KMS-11 (cell line): ENCODE measurements at regions not wholly inside any gene's neighbourhood (a gene's known extent, or its start where the extent isn't known, plus 50 kb on each side); places are given as distances from the start of the nearest gene placed in this dataset.

Experiments used
- H2AFZ ChIP-seq: fragments of 200-600 bp; sonication (generic); 2 replicates; pipeline ENCODE4 v1.6.1; 2016; ENCODE audit warnings: antibody characterized with exemption, mixed run types, low read depth
- H3K27ac ChIP-seq: fragments of 200-600 bp; sonication (generic); 2 replicates; pipeline ENCODE4 v1.6.1; 2016; ENCODE audit warnings: mild to moderate bottlenecking, mixed run types
- H3K27me3 ChIP-seq: fragments of 200-600 bp; sonication (generic); 2 replicates; pipeline ENCODE4 v1.6.1; 2017; ENCODE audit warnings: mild to moderate bottlenecking, low read depth, mixed run types, moderate library complexity; ENCODE audit not compliant: insufficient read depth
- H3K36me3 ChIP-seq: fragments of 200-600 bp; sonication (generic); 2 replicates; pipeline ENCODE4 v1.6.1; 2017; ENCODE audit warnings: mild to moderate bottlenecking, mixed run types; ENCODE audit not compliant: insufficient read depth
- H3K4me1 ChIP-seq: fragments of 200-600 bp; sonication (generic); 2 replicates; pipeline ENCODE4 v1.6.1; 2016; ENCODE audit warnings: mild to moderate bottlenecking, low read depth, mixed run types; ENCODE audit not compliant: poor library complexity, severe bottlenecking
- H3K4me2 ChIP-seq: fragments of 200-600 bp; sonication (generic); 2 replicates; pipeline ENCODE4 v1.7.0; 2016; ENCODE audit warnings: mild to moderate bottlenecking, mixed run types
- H3K4me3 ChIP-seq: fragments of 200-600 bp; sonication (generic); IDR thresholded peaks from 2 replicates; pipeline ENCODE4 v1.6.1; 2017; ENCODE audit warnings: low read depth, low read length, mixed read lengths; ENCODE audit not compliant: insufficient read depth
- H3K79me2 ChIP-seq: fragments of 200-600 bp; sonication (generic); 2 replicates; pipeline ENCODE4 v1.6.1; 2016; ENCODE audit warnings: low read depth, mixed run types; ENCODE audit not compliant: insufficient read depth
- H3K9ac ChIP-seq: fragments of 200-600 bp; sonication (generic); 2 replicates; pipeline ENCODE4 v1.6.1; 2016; ENCODE audit warnings: mild to moderate bottlenecking, mixed run types
- H4K20me1 ChIP-seq: fragments of 200-600 bp; sonication (generic); 2 replicates; pipeline ENCODE4 v1.6.1; 2016; ENCODE audit warnings: mild to moderate bottlenecking, mixed run types; ENCODE audit not compliant: insufficient read depth
- TF ChIP-seq, protein P1 (sequence below): fragments of 200-600 bp; sonication (generic); conservative IDR thresholded peaks from 2 replicates; pipeline ENCODE4 v1.6.1; 2017; ENCODE audit warnings: low read depth, mild to moderate bottlenecking, antibody characterized with exemption, low read length, moderate library complexity, mixed read lengths

GRCh38 chr2:118216224-118216623 is 128.0 kb downstream of the INSIG2 start:
- H3K4me3 ChIP-seq = no peak overlapping the region
- H3K9ac ChIP-seq = no peak overlapping the region
- no peaks in the 10 kb centered on the region for H3K36me3 ChIP-seq
- TF ChIP-seq, protein P1, sequence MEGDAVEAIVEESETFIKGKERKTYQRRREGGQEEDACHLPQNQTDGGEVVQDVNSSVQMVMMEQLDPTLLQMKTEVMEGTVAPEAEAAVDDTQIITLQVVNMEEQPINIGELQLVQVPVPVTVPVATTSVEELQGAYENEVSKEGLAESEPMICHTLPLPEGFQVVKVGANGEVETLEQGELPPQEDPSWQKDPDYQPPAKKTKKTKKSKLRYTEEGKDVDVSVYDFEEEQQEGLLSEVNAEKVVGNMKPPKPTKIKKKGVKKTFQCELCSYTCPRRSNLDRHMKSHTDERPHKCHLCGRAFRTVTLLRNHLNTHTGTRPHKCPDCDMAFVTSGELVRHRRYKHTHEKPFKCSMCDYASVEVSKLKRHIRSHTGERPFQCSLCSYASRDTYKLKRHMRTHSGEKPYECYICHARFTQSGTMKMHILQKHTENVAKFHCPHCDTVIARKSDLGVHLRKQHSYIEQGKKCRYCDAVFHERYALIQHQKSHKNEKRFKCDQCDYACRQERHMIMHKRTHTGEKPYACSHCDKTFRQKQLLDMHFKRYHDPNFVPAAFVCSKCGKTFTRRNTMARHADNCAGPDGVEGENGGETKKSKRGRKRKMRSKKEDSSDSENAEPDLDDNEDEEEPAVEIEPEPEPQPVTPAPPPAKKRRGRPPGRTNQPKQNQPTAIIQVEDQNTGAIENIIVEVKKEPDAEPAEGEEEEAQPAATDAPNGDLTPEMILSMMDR = no peak
- H4K20me1 ChIP-seq = no peaks in the 10 kb centered on the region
- peaks cover 14% of the 10 kb centered on the region for H3K4me1 ChIP-seq
- no peak overlapping the region for H2AFZ ChIP-seq
- no peak overlapping the region for H3K4me2 ChIP-seq
- H3K79me2 ChIP-seq = no peaks in the 10 kb centered on the region
- no peaks in the 10 kb centered on the region for H3K27me3 ChIP-seq
- H3K27ac ChIP-seq = no peak overlapping the region

- H2AFZ ChIP-seq = no peak overlapping the region
- no peaks in the 10 kb centered on the region for H3K36me3 ChIP-seq
- no peaks in the 10 kb centered on the region for H3K27me3 ChIP-seq
- H3K79me2 ChIP-seq = no peaks in the 10 kb centered on the region
- H4K20me1 ChIP-seq = no peaks in the 10 kb centered on the region
- no peak overlapping the region for H3K4me3 ChIP-seq
- no peak overlapping the region for H3K9ac ChIP-seq
- H3K4me1 ChIP-seq = no peaks in the 10 kb centered on the region
- TF ChIP-seq, protein P1 = no peak
- no peak overlapping the region for H3K4me2 ChIP-seq
- H3K27ac ChIP-seq = no peak overlapping the region
These were observed 121.5 kb downstream of the INSIG2 start for GRCh38 chr2:118209727-118210126.

DNA sequence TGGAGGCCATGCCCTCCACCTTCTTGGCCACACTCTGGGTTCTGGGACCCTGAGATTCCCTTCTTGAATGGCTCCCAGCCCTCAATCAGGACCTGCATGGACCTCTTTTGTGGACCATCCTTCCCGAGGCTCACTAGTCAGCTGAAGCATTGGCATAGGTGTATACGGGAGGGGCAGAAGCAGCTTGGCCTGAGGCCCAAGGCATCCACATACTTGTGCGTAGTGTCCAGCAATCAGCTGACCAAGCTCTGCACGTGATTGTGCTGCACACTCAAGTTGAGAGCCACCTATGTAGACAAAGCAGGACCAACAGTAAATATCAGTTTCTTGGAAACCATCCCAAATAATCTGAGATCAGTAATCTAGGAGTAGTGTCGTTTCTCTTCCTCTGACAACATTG is 119.6 kb downstream of the INSIG2 start:
- no peaks in the 10 kb centered on the region for H3K36me3 ChIP-seq
- TF ChIP-seq, protein P1 = no peak
- no peak overlapping the region for H3K9ac ChIP-seq
- no peak overlapping the region for H3K4me3 ChIP-seq
- no peak overlapping the region for H2AFZ ChIP-seq
- H4K20me1 ChIP-seq = no peaks in the 10 kb centered on the region
- no peaks in the 10 kb centered on the region for H3K79me2 ChIP-seq
- no peaks in the 10 kb centered on the region for H3K4me1 ChIP-seq
- H3K4me2 ChIP-seq = no peak overlapping the region
- H3K27me3 ChIP-seq = no peaks in the 10 kb centered on the region
- no peak overlapping the region for H3K27ac ChIP-seq

- Histone ChIP-seq H3K27ac (no peak overlapping the region), H3K79me2 (no peaks in the 10 kb centered on the region), H3K4me1 (no peaks in the 10 kb centered on the region), H3K36me3 (no peaks in the 10 kb centered on the region), H3K4me2 (no peak overlapping the region), H4K20me1 (no peaks in the 10 kb centered on the region), H2AFZ (no peak overlapping the region), H3K4me3 (no peak overlapping the region), H3K9ac (no peak overlapping the region), H3K27me3 (no peaks in the 10 kb centered on the region)
- TF ChIP-seq, protein P1 = peak; percentile 62
These were observed 114.5 kb downstream of the INSIG2 start for GRCh38 chr2:118202707-118203303.
